Adrenal gland (tissue), 9 donors: ENCODE measurements at regions not wholly inside any gene's neighbourhood (a gene's known extent, or its start where the extent isn't known, plus 50 kb on each side); places are given as distances from the start of the nearest gene placed in this dataset.

Experiments
- DNase-seq, 7 donors: peaks; one replicate each; pipeline ENCODE4 v3.0.0-alpha.2; 2019 to 2020
- H3K27ac ChIP-seq, 5 donors: fragments of 200-600 bp; sonication (generic) in 4 of 5; 1 replicate in 3 of 5; 2 replicates in 2 of 5; pipeline versions ENCODE4 v1.5.1 to v1.8.0; 2016 to 2020; ENCODE audit warnings: mild to moderate bottlenecking in 1 of 5
- H3K27me3 ChIP-seq: fragments of 200-600 bp; 2 replicates; pipeline ENCODE4 v1.8.0; 2021
- H3K36me3 ChIP-seq, 2 donors: fragments of 200-600 bp; replicated peaks in 1 of 2; 1 replicate in 1 of 2; 2 replicates in 1 of 2; pipeline versions ENCODE4 v1.5.1 to v1.8.0; 2018 to 2022
- H3K4me1 ChIP-seq, 2 donors: fragments of 200-600 bp; replicated peaks in 1 of 2; 1 replicate in 1 of 2; 2 replicates in 1 of 2; pipeline versions ENCODE4 v1.5.1 to v1.8.0; 2018 to 2021
- H3K4me3 ChIP-seq, 4 donors: fragments of 200-600 bp; sonication (generic) in 3 of 4; one replicate each; pipeline ENCODE4 v1.5.1; 2016 to 2018
- H3K9me3 ChIP-seq, 3 donors: fragments of 200-600 bp; sonication (generic) in 1 of 3; replicated peaks in 1 of 3; 1 replicate in 2 of 3; 2 replicates in 1 of 3; pipeline versions ENCODE4 v1.5.1 to v1.8.0; 2016 to 2021
- POLR2A ChIP-seq, 2 donors: fragments of 450-650 bp; IDR thresholded peaks; one replicate each; pipeline ENCODE4 v1.6.1; 2017; ENCODE audit warnings: antibody characterized with exemption in 2 of 2, mild to moderate bottlenecking in 2 of 2, moderate library complexity in 1 of 2
- WGBS, 4 donors: extraction: QIAGEN DNeasy Blood & Tissue Kit in 2 of 4; methylation state at CpG; one replicate each; pipeline versions ENCODE4 v1.1.5 to v1.1.7; 2013 to 2017; 5-methylcytosine and 5-hydroxymethylcytosine counted together
- intact Hi-C, 2 donors: fragments of 100-400 bp; cut with DNase I; formaldehyde crosslinking; loops; one replicate each; pipeline versions ENCODE4 v1.14.1 to v1.15.0; 2022 to 2023
- TF ChIP-seq, protein P1 (sequence below), 6 experiments: fragments of 450-650 bp in 4 of 6; fragments of 200-600 bp in 2 of 6; sonication (generic) in 1 of 6; IDR thresholded peaks; 1 replicate in 5 of 6; 2 replicates in 1 of 6; pipeline versions ENCODE4 v1.5.1 to v1.8.0; 2016 to 2021; ENCODE audit warnings: antibody characterized with exemption in 6 of 6, mild to moderate bottlenecking in 2 of 6, moderate library complexity in 1 of 6
- donor health status: healthy with polysubstance abuse.
- donor health status: Bipolar disorder and iron deficiency.
- donor health status: DM: yes; HTN: yes; CAD: no.
- donor health status: DM: no; HTN: no; CAD: no.
- donor health status: DM: no; HTN: no; CAD: no.

DNA sequence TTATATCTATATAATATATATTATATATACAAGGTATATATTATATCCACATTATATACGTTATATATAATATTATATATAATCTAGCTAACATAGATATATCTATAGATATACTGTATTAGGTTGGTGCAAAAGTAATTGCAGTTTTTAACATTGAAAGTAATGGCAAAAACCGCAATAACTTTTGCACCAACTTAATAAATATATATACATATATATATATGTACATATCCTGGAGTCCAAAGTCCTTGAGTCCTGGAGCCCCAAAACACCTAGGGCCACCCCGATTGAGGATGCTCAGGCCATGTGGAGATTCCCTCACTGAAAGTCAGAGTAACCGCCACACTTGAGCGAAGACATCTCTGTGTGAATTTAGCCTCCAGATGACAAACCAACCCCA is 408.2 kb upstream of the AUTS2 start:
- Histone ChIP-seq H3K27ac (no peak overlapping the region), H3K36me3 (no peaks in the 10 kb centered on the region), H3K9me3 (no peaks in the 10 kb centered on the region), H3K4me3 (no peak overlapping the region), H3K4me1 (no peaks in the 10 kb centered on the region), H3K27me3 (no peaks in the 10 kb centered on the region)
- intact Hi-C loops: no loop called here
- TF ChIP-seq POLR2A (IDR thresholded peaks at IDR 0.05): no peak
- TF ChIP-seq, protein P1, sequence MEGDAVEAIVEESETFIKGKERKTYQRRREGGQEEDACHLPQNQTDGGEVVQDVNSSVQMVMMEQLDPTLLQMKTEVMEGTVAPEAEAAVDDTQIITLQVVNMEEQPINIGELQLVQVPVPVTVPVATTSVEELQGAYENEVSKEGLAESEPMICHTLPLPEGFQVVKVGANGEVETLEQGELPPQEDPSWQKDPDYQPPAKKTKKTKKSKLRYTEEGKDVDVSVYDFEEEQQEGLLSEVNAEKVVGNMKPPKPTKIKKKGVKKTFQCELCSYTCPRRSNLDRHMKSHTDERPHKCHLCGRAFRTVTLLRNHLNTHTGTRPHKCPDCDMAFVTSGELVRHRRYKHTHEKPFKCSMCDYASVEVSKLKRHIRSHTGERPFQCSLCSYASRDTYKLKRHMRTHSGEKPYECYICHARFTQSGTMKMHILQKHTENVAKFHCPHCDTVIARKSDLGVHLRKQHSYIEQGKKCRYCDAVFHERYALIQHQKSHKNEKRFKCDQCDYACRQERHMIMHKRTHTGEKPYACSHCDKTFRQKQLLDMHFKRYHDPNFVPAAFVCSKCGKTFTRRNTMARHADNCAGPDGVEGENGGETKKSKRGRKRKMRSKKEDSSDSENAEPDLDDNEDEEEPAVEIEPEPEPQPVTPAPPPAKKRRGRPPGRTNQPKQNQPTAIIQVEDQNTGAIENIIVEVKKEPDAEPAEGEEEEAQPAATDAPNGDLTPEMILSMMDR (IDR thresholded peaks at IDR 0.05): no peak
- 81 to 88% (median 85%) methylated on average over 5 of the region's 5 CpGs for WGBS, 4 donors
- no peak for DNase-seq

DNA sequence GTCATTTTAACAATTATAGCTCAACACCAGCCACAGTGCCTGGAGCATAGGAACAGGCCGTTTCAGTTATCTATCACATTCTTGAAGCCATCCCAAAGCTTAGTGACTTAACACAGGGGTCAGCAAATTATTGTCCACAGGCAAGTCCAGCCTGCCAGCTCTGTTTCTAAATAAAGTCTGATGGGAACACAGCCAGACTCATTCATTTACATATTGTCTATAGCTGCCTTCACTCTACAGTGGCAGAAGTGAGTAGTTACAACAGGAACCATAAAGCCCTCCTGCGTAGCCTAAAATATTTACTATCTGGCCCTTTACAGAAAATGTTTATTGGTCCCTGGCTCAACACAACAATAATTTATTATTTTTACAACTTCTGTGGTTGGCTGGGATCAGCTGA is 407.5 kb upstream of the AUTS2 start:
- H3K36me3 ChIP-seq: no peaks in the 10 kb centered on the region
- H3K27me3 ChIP-seq: no peaks in the 10 kb centered on the region
- H3K4me1 ChIP-seq: no peaks in the 10 kb centered on the region
- no peak for TF ChIP-seq POLR2A (IDR thresholded peaks at IDR 0.05)
- TF ChIP-seq, protein P1 (IDR thresholded peaks at IDR 0.05): no peak
- intact Hi-C loops: no loop called here
- no peaks in the 10 kb centered on the region for H3K9me3 ChIP-seq
- no peak overlapping the region for H3K27ac ChIP-seq
- WGBS, 4 donors: 45 to 61% (median 56%) methylated on average over 2 of the region's 2 CpGs
- no peak overlapping the region for H3K4me3 ChIP-seq
- peak in 1 of 7 donors; percentile 9 for DNase-seq

DNA sequence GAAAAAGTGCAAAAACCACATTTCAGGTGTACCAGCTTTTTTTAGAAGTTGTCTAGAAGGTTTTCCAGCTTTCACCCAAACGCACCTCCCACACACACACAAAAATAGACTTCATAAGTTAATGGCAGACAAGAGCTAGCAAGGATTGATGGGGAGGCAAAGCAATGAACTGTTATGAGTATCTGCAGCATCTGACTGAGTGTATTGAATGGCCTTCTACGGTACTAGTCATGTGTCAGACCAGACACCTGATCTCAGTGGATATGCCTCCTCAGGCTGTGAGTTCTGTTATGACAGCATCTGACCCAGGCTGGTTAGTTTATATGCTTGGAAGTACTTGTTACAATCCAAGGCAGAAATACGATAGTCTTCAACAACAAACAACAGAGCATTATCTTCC is 406.1 kb upstream of the AUTS2 start:
- TF ChIP-seq, protein P1 (IDR thresholded peaks at IDR 0.05): no peak
- TF ChIP-seq POLR2A (IDR thresholded peaks at IDR 0.05): no peak
- no peak overlapping the region for H3K27ac ChIP-seq
- DNase-seq: no peak
- H3K9me3 ChIP-seq: no peaks in the 10 kb centered on the region
- no peak overlapping the region for H3K4me3 ChIP-seq
- WGBS, 4 donors: 76 to 91% (median 82%) methylated on average over 3 of the region's 3 CpGs
- no peaks in the 10 kb centered on the region for H3K27me3 ChIP-seq
- H3K36me3 ChIP-seq: no peaks in the 10 kb centered on the region
- intact Hi-C loops: no loop called here
- H3K4me1 ChIP-seq: no peaks in the 10 kb centered on the region

DNA sequence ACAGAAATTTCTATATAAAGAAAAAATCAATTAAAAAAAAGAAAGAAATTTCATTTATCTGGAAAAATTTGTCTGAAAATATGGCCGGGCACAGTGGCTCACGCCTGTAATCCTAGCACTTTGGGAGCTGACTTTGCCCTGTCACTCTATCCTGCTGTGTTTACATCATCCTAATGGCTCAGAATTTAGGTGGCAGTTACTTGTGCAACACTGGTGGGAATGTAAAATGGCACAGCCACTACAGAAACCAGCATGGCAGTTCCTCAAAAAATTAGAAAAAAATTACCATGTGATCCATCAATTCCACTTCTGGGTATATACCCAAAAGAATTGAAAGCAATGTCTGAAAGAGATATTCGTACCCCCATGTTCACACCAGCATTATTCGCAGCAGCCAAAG is 405.2 kb upstream of the AUTS2 start:
- H3K27me3 ChIP-seq: no peaks in the 10 kb centered on the region
- H3K9me3 ChIP-seq: no peaks in the 10 kb centered on the region
- H3K4me3 ChIP-seq: no peak overlapping the region
- intact Hi-C loops: no loop called here
- H3K27ac ChIP-seq: no peak overlapping the region
- TF ChIP-seq, protein P1 (IDR thresholded peaks at IDR 0.05): no peak
- no peak for TF ChIP-seq POLR2A (IDR thresholded peaks at IDR 0.05)
- no peaks in the 10 kb centered on the region for H3K36me3 ChIP-seq
- H3K4me1 ChIP-seq: no peaks in the 10 kb centered on the region
- DNase-seq: no peak
- 85 to 92% (median 86%) methylated on average over 4 of the region's 4 CpGs for WGBS, 4 donors
